GM12891 (cell line): ENCODE measurements at regions not wholly inside any gene's neighbourhood (a gene's known extent, or its start where the extent isn't known, plus 50 kb on each side); places are given as distances from the start of the nearest gene placed in this dataset.

Experiments used
- POLR2A ChIP-seq: IDR thresholded peaks from 2 replicates; pipeline ENCODE4 v1.6.1; 2011; ENCODE audit warnings: low read depth, low read length, control low read depth
- TAF1 ChIP-seq: IDR thresholded peaks from 2 replicates; pipeline ENCODE4 v1.6.1; 2011; ENCODE audit warnings: low read depth, low read length, control low read depth

GRCh38 chr2:157106950-157107349 lies 150.6 kb upstream of the GALNT5 start:
- TF ChIP-seq TAF1 (no peak), POLR2A (no peak)
